HepG2 (cell line): ENCODE measurements at regions not wholly inside any gene's neighbourhood (a gene's known extent, or its start where the extent isn't known, plus 50 kb on each side); places are given as distances from the start of the nearest gene placed in this dataset.

Source experiments
- CTCF ChIP-seq: sonication (generic); formaldehyde crosslinking; IDR thresholded peaks from 2 replicates; pipeline ENCODE4 v1.5.0; 2020; ENCODE audit warnings: mild to moderate bottlenecking, missing genetic modification reagents, moderate library complexity
- EZH2 ChIP-seq: conservative IDR thresholded peaks from 2 replicates; pipeline ENCODE4 v1.6.1; 2012; ENCODE audit warnings: mild to moderate bottlenecking, low read depth, low read length, moderate library complexity
- KLF16 ChIP-seq, 2 experiments: sonication (generic) in 1 of 2; formaldehyde crosslinking in 1 of 2; IDR thresholded peaks; 2 replicates each; pipeline versions ENCODE4 v1.6.1 to v1.8.0; 2016 to 2023; ENCODE audit warnings: missing genetic modification reagents in 2 of 2, missing compliant biosample characterization in 1 of 2
- MZF1 ChIP-seq: sonication (generic); formaldehyde crosslinking; IDR thresholded peaks from 2 replicates; pipeline ENCODE4 v1.8.1; 2023; ENCODE audit warnings: mild to moderate bottlenecking, missing genetic modification reagents, borderline replicate concordance
- POLR2A ChIP-seq, 2 experiments: IDR thresholded peaks; 2 replicates each; pipeline ENCODE4 v1.6.1; 2011; ENCODE audit warnings: low read depth in 2 of 2, low read length in 2 of 2, mild to moderate bottlenecking in 1 of 2, moderate library complexity in 1 of 2; ENCODE audit not compliant: insufficient read depth in 1 of 2
- POLR2AphosphoS2 ChIP-seq: IDR thresholded peaks from 2 replicates; pipeline ENCODE4 v1.6.1; 2011; ENCODE audit warnings: low read depth, low read length, improper control_type of control experiment
- TCF12 ChIP-seq, 2 experiments: fragments of 450-650 bp in 1 of 2; sonication (generic) in 1 of 2; formaldehyde crosslinking in 1 of 2; IDR thresholded peaks; 2 replicates each; pipeline versions ENCODE4 v1.6.1 to v1.8.0; 2017 to 2022; ENCODE audit warnings: antibody characterized with exemption in 1 of 2, mild to moderate bottlenecking in 1 of 2, missing genetic modification reagents in 1 of 2, moderate library complexity in 1 of 2
- USF2 ChIP-seq, 2 experiments: sonication (generic) in 1 of 2; formaldehyde crosslinking in 1 of 2; IDR thresholded peaks; 2 replicates each; pipeline versions ENCODE4 v1.5.1 to v1.6.1; 2011 to 2020; ENCODE audit warnings: borderline replicate concordance in 1 of 2, low read depth in 1 of 2, low read length in 1 of 2, mild to moderate bottlenecking in 1 of 2, missing genetic modification reagents in 1 of 2, moderate library complexity in 1 of 2
- ZBTB21 ChIP-seq: sonication (generic); formaldehyde crosslinking; IDR thresholded peaks from 2 replicates; pipeline ENCODE4 v1.4.0; 2020; ENCODE audit warnings: missing genetic modification reagents
- ZKSCAN5 ChIP-seq: sonication (generic); formaldehyde crosslinking; IDR thresholded peaks from 2 replicates; pipeline ENCODE4 v1.5.1; 2020; ENCODE audit warnings: mild to moderate bottlenecking, missing genetic modification reagents
- ZNF761 ChIP-seq: sonication (generic); formaldehyde crosslinking; conservative IDR thresholded peaks from 2 replicates; pipeline ENCODE4 v1.4.0; 2020; ENCODE audit warnings: mild to moderate bottlenecking, missing genetic modification reagents
- TF ChIP-seq, protein P1 (sequence below): sonication (generic); formaldehyde crosslinking; IDR thresholded peaks from 2 replicates; pipeline ENCODE4 v1.4.0; 2020; ENCODE audit warnings: missing genetic modification reagents

DNA sequence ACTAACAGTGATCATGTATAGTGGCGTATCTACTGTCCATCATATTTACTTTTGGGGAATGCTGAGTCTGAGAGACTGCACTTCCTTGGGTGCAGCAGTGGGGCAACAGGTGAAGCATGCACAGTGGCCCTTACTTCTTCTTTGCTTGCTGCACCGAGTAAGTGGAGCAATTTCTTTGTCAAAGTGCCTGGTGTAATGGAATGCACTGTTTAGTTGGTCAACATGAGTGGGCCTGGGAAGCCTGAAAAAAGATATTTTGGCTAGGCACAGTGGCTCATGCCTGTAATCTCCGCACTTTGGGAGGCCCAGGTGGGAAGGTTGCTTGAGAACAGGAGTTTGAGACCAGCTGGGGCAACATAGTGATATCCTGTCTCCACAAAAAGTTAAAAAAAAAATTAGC lies 94.9 kb downstream of the OLFM4 start:
- no peak for TF ChIP-seq USF2 (IDR thresholded peaks at IDR 0.05; ENCODE audit: low read depth, low read length)
- no peak for TF ChIP-seq USF2 (CRISPR knock-in tag; IDR thresholded peaks at IDR 0.05; ENCODE audit: borderline replicate concordance)
- TF ChIP-seq POLR2A (IDR thresholded peaks at IDR 0.05; ENCODE audit: insufficient read depth in 1 of 2, low read depth in 2 of 2, low read length in 2 of 2), result no peak
- no peak for TF ChIP-seq EZH2
- no peak for TF ChIP-seq ZNF761 (CRISPR knock-in tag)
- TF ChIP-seq KLF16 (CRISPR knock-in tag; IDR thresholded peaks at IDR 0.05), result no peak
- no peak for TF ChIP-seq CTCF
- TF ChIP-seq, protein P1, sequence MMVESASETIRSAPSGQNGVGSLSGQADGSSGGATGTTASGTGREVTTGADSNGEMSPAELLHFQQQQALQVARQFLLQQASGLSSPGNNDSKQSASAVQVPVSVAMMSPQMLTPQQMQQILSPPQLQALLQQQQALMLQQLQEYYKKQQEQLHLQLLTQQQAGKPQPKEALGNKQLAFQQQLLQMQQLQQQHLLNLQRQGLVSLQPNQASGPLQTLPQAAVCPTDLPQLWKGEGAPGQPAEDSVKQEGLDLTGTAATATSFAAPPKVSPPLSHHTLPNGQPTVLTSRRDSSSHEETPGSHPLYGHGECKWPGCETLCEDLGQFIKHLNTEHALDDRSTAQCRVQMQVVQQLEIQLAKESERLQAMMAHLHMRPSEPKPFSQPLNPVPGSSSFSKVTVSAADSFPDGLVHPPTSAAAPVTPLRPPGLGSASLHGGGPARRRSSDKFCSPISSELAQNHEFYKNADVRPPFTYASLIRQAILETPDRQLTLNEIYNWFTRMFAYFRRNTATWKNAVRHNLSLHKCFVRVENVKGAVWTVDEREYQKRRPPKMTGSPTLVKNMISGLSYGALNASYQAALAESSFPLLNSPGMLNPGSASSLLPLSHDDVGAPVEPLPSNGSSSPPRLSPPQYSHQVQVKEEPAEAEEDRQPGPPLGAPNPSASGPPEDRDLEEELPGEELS (CRISPR knock-in tag), result no peak
- TF ChIP-seq ZBTB21, result no peak
- TF ChIP-seq POLR2AphosphoS2, result no peak
- no peak for TF ChIP-seq MZF1 (CRISPR knock-in tag)
- no peak for TF ChIP-seq ZKSCAN5
- no peak for TF ChIP-seq TCF12 (IDR thresholded peaks at IDR 0.05)
- TF ChIP-seq TCF12 (CRISPR knock-in tag; IDR thresholded peaks at IDR 0.05), result no peak
